A549 (cell line): ENCODE measurements at regions not wholly inside any gene's neighbourhood (a gene's known extent, or its start where the extent isn't known, plus 50 kb on each side); places are given as distances from the start of the nearest gene placed in this dataset.
"Not testable (repeated sequence)": the region's sequence is repeated elsewhere in the genome, so short reads cannot be mapped to it uniquely, and the experiment has no call there.

ENCODE experiments used
- ATAC-seq, 2 experiments: fragments of 200-7000 bp in 1 of 2; fragments of >200 bp in 1 of 2; cut with Nextera tagmentation in 1 of 2; cut with Tn5 transposase in 1 of 2; 3 replicates each; pipeline versions ENCODE4 v1.8.0 to v1.9.1; 2018 to 2020; ENCODE audit warnings: mild to moderate bottlenecking in 1 of 2, moderate library complexity in 1 of 2
- CTCF ChIA-PET: fragments of 300-600 bp; sonication (Branson Sonifier 250); formaldehyde crosslinking; extraction: SDS; loops from one replicate; lab custom pipeline; 2021; ENCODE audit warnings: antibody characterized with exemption, inconsistent platforms; lab: Yijun Ruan, JAX
- POLR2A ChIA-PET: fragments of 350-600 bp; formaldehyde crosslinking; extraction: SDS; loops from one replicate; lab custom pipeline; 2021; ENCODE audit warnings: antibody characterized with exemption, inconsistent platforms; lab: Yijun Ruan, JAX
- DNase-seq, 2 experiments: peaks; one replicate each; pipeline versions ENCODE4 v3.0.0 to v3.0.0-alpha.2; 2011 to 2016; ENCODE audit warnings: low read depth in 1 of 2, low spot score in 1 of 2
- FAIRE-seq: peaks from 2 replicates; lab custom pipeline; 2011; peaks lifted over from hg19 to GRCh38; lab: Jason Lieb, UNC
- H3K27ac ChIP-seq, 2 experiments: fragments of >200 bp; sonication (Bioruptor Twin); formaldehyde crosslinking; 3 replicates each; pipeline ENCODE4 v1.5.1; 2016 to 2017
- H3K4me1 ChIP-seq: fragments of >200 bp; sonication (Bioruptor Twin); formaldehyde crosslinking; 3 replicates; pipeline ENCODE4 v1.6.1; 2016
- H3K4me2 ChIP-seq: fragments of >200 bp; sonication (Bioruptor Twin); formaldehyde crosslinking; 3 replicates; pipeline ENCODE4 v1.6.1; 2016
- H3K4me3 ChIP-seq: fragments of >200 bp; sonication (Bioruptor Twin); formaldehyde crosslinking; 3 replicates; pipeline ENCODE4 v1.5.1; 2016
- H3K9me3 ChIP-seq: fragments of >200 bp; sonication (Bioruptor Twin); formaldehyde crosslinking; 3 replicates; pipeline ENCODE4 v1.6.1; 2016
- BHLHE40 ChIP-seq: IDR thresholded peaks from 2 replicates; pipeline ENCODE4 v1.6.1; 2012; ENCODE audit warnings: low read depth, low read length, inconsistent platforms
- HOXB5 ChIP-seq: fragments of 250-450 bp; sonication (Bioruptor Pico); IDR thresholded peaks from 2 replicates; pipeline ENCODE4 v1.5.0; 2020; ENCODE audit warnings: mild to moderate bottlenecking, moderate library complexity
- KDM5A ChIP-seq: fragments of 200-600 bp; sonication (generic); IDR thresholded peaks from 2 replicates; pipeline ENCODE4 v1.6.1; 2016; ENCODE audit warnings: antibody characterized with exemption, mild to moderate bottlenecking
- MAFK ChIP-seq: fragments of 450-650 bp; IDR thresholded peaks from 2 replicates; pipeline ENCODE4 v1.6.1; 2014; ENCODE audit not compliant: partially characterized antibody
- NFE2L2 ChIP-seq: fragments of 150-350 bp; conservative IDR thresholded peaks from 2 replicates; pipeline ENCODE4 v1.6.1; 2014; ENCODE audit warnings: low read length
- POLR2A ChIP-seq: IDR thresholded peaks from 2 replicates; pipeline ENCODE4 v1.6.1; 2012; ENCODE audit warnings: mild to moderate bottlenecking, low read length
- RCOR1 ChIP-seq: fragments of 150-350 bp; IDR thresholded peaks from 2 replicates; pipeline ENCODE4 v1.6.1; 2014; ENCODE audit warnings: antibody characterized with exemption, low read length, low read depth
- SMC3 ChIP-seq: fragments of >200 bp; sonication (Bioruptor Twin); formaldehyde crosslinking; IDR thresholded peaks from 3 replicates; pipeline ENCODE4 v1.6.1; 2018; ENCODE audit warnings: inconsistent platforms
- WGBS: methylation state at CpG from one replicate; pipeline ENCODE4 v1.1.6; 2017; ENCODE audit errors: missing lambda C conversion rate; 5-methylcytosine and 5-hydroxymethylcytosine counted together
- TF ChIP-seq, protein P1 (sequence below): fragments of >200 bp; sonication (Bioruptor Twin); formaldehyde crosslinking; IDR thresholded peaks from 3 replicates; pipeline ENCODE4 v1.5.1; 2016
- TF ChIP-seq, protein P2 (sequence below): fragments of 150-350 bp; IDR thresholded peaks from 2 replicates; pipeline ENCODE4 v1.6.1; 2014; ENCODE audit warnings: low read depth, mild to moderate bottlenecking, low read length
- TF ChIP-seq, protein P3 (sequence below): fragments of 450-650 bp; IDR thresholded peaks from 2 replicates; pipeline ENCODE4 v1.6.1; 2014; ENCODE audit warnings: antibody characterized with exemption

GRCh38 chr7:57225666-57226065 lies 93.4 kb upstream of the ZNF479 start:
- peaks cover 3% of the 10 kb centered on the region; the same call in 1 of the 3 replicates for H3K9me3 ChIP-seq
- 0% methylated on average over 4 of the region's 4 CpGs for WGBS
- ChIA-PET CTCF (no interaction called here), POLR2A (no interaction called here)
- no peak overlapping the region for H3K27ac ChIP-seq
- no peak for DNase-seq
- H3K4me2 ChIP-seq: no peak overlapping the region
- no peak for TF ChIP-seq POLR2A
- ATAC-seq: no peak
- no peak for FAIRE-seq
- H3K4me1 ChIP-seq: no peaks in the 10 kb centered on the region
- H3K4me3 ChIP-seq: no peak overlapping the region

DNA sequence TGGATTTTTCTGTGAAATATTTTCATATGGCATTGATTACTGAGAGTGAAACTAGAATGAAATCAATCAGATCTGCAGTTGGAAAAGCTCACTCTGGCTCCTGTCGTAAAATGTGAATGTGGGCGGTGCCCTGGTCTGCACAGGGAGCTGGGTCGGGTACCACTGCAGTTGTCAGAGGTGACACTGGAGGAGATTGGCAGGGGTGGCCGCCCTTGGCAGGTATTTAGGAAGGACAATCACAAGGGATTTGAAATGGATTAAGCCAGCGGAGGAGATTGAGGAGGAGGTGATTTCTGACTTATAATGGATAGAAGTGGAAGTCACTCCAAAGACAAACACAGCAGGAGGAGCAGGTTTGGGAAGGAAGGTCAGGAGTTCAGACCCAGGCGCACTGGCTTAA lies 109.0 kb upstream of the ZNF479 start:
- H3K4me2 ChIP-seq, DNase-seq, FAIRE-seq, POLR2A ChIA-PET, H3K4me3 ChIP-seq, H3K4me1 ChIP-seq, ATAC-seq, H3K27ac ChIP-seq, CTCF ChIA-PET: not testable (repeated sequence)
- WGBS: 11% methylated on average over 6 of the region's 6 CpGs
- H3K9me3 ChIP-seq: peaks cover 12% of the 10 kb centered on the region; the same call in 2 of the 3 replicates

DNA sequence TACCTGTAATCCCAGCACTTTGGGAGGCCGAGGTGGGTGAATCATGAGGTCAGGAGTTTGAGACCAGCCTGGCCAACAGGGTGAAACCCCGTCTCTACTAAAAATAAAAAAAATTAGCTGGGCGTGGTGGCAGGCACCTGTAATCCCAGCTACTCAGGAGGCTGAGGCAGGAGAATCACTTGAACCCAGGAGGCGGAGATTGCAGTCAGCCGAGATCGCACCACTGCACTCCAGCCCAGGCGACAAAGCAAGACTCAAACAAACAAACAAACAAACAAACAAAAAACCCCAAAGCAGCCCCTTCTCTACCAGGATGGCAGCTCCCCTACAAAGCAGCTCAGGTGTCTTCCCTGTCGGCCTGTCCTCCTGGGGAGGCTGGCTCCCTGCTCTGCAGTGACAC lies 111.3 kb upstream of the ZNF479 start:
- H3K9me3 ChIP-seq: peaks cover 12% of the 10 kb centered on the region; the same call in 2 of the 3 replicates
- DNase-seq, H3K27ac ChIP-seq, CTCF ChIA-PET, POLR2A ChIA-PET, H3K4me3 ChIP-seq, ATAC-seq, FAIRE-seq, H3K4me1 ChIP-seq, H3K4me2 ChIP-seq: not testable (repeated sequence)
- 22% methylated on average over 8 of the region's 8 CpGs for WGBS

GRCh38 chr7:57244345-57244980 lies 112.2 kb upstream of the ZNF479 start:
- ATAC-seq, H3K4me2 ChIP-seq, H3K27ac ChIP-seq, H3K4me3 ChIP-seq, POLR2A ChIA-PET, FAIRE-seq, DNase-seq, H3K4me1 ChIP-seq, CTCF ChIA-PET: not testable (repeated sequence)
- peaks cover 12% of the 10 kb centered on the region; the same call in 2 of the 3 replicates for H3K9me3 ChIP-seq
- TF ChIP-seq NFE2L2: 0 out of 2 replicates have a peak, but pooled peaks have one; percentile 36
- WGBS: 19% methylated on average over 7 of the region's 11 CpGs

DNA sequence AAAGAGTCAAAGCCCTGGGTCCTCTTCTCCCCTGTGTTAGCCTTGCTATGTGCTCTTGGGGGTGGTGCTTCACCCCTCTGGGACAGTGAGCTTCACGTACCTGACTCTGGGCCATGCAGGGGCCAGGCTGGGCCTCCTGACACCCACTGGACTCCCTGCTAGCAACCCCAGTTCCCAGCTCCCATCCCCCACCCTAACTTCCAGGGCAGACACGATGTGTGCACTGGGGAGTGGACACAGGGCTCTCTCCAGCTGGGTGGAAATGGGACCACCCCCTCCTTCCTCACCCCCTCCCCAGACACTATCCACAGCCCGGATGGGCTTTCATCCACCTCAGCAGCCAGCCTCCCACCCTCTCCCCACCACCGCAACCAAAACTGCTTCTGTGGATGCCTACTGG lies 113.0 kb upstream of the ZNF479 start:
- ChIA-PET POLR2A (no interaction called here), CTCF (no interaction called here)
- Histone ChIP-seq H3K9me3 (peaks cover 12% of the 10 kb centered on the region; the same call in 2 of the 3 replicates), H3K4me3 (no peak overlapping the region), H3K4me1 (no peaks in the 10 kb centered on the region), H3K4me2 (no peak overlapping the region), H3K27ac (no peak overlapping the region)
- FAIRE-seq (no peak), DNase-seq (no peak), ATAC-seq (no peak)
- 30% methylated on average over 4 of the region's 4 CpGs for WGBS
- no peak for TF ChIP-seq MAFK
- no peak for TF ChIP-seq NFE2L2
- no peak for TF ChIP-seq KDM5A
- TF ChIP-seq, protein P1, sequence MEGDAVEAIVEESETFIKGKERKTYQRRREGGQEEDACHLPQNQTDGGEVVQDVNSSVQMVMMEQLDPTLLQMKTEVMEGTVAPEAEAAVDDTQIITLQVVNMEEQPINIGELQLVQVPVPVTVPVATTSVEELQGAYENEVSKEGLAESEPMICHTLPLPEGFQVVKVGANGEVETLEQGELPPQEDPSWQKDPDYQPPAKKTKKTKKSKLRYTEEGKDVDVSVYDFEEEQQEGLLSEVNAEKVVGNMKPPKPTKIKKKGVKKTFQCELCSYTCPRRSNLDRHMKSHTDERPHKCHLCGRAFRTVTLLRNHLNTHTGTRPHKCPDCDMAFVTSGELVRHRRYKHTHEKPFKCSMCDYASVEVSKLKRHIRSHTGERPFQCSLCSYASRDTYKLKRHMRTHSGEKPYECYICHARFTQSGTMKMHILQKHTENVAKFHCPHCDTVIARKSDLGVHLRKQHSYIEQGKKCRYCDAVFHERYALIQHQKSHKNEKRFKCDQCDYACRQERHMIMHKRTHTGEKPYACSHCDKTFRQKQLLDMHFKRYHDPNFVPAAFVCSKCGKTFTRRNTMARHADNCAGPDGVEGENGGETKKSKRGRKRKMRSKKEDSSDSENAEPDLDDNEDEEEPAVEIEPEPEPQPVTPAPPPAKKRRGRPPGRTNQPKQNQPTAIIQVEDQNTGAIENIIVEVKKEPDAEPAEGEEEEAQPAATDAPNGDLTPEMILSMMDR: no peak
- TF ChIP-seq HOXB5 (CRISPR knock-in tag): no peak
- no peak for TF ChIP-seq POLR2A
- TF ChIP-seq RCOR1: no peak
- TF ChIP-seq BHLHE40: no peak
- TF ChIP-seq, protein P2, sequence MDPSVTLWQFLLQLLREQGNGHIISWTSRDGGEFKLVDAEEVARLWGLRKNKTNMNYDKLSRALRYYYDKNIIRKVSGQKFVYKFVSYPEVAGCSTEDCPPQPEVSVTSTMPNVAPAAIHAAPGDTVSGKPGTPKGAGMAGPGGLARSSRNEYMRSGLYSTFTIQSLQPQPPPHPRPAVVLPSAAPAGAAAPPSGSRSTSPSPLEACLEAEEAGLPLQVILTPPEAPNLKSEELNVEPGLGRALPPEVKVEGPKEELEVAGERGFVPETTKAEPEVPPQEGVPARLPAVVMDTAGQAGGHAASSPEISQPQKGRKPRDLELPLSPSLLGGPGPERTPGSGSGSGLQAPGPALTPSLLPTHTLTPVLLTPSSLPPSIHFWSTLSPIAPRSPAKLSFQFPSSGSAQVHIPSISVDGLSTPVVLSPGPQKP: no peak
- TF ChIP-seq, protein P3, sequence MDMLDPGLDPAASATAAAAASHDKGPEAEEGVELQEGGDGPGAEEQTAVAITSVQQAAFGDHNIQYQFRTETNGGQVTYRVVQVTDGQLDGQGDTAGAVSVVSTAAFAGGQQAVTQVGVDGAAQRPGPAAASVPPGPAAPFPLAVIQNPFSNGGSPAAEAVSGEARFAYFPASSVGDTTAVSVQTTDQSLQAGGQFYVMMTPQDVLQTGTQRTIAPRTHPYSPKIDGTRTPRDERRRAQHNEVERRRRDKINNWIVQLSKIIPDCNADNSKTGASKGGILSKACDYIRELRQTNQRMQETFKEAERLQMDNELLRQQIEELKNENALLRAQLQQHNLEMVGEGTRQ: no peak
- TF ChIP-seq SMC3: no peak
